KBM-7 (cell line): ENCODE measurements at regions not wholly inside any gene's neighbourhood (a gene's known extent, or its start where the extent isn't known, plus 50 kb on each side); places are given as distances from the start of the nearest gene placed in this dataset.
A peak's percentile ranks its signal among the peaks of the same experiment; 100 is the strongest.
"Not testable (repeated sequence)": the region's sequence is repeated elsewhere in the genome, so short reads cannot be mapped to it uniquely, and the experiment has no call there.

Experiments used
- DNase-seq: peaks from one replicate; pipeline ENCODE4 v3.0.0-alpha.2; 2015
- in situ Hi-C: fragments of 300-500 bp; cut with MboI; formaldehyde crosslinking; loops from 2 replicates; pipeline ENCODE4 v1.14.3; 2020; ENCODE audit warnings: low sequenced_read_pairs, low pct_unique_long_range_greater_than_20kb, mixed read lengths

DNA sequence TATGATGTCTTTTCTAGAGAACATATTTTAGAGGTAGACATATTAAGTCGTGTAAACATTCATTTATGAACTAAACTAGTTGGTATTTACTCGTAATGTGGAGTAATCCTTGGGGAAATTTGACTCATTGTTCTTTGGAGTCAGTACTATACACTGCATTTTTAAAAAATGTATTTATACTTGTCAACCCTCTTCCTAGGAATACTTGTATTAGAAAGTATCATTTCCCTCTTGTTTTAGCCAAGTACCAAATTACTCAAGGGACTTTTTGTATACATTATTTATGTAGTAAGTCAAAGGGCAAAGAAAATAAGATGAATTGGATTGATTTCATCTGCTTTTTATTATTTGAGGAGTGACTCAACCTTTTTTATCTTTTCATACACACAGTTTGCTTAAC lies 248.1 kb upstream of the IZUMO3 start:
- no peak for DNase-seq
- in situ Hi-C loops, result no loop called here

DNA sequence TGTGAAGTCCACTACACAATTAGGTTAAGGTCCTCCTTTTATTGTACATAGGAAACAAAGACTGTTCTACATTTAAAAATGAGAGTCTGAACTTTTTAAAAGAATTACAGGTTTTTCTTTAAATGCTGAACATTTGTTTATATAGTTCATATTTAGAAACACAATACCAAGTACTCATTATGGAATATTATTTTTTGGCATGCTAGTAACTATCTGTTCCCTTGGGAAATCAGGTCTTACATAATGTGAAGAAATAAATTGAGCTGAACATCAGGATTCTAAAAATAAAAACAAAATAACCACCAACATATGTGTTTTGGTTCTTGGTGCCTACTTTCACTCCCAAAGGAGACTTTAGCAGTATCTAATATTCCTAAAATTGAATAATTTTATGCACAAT lies 230.5 kb upstream of the IZUMO3 start:
- DNase-seq, result no peak
- in situ Hi-C loops, result no loop called here

DNA sequence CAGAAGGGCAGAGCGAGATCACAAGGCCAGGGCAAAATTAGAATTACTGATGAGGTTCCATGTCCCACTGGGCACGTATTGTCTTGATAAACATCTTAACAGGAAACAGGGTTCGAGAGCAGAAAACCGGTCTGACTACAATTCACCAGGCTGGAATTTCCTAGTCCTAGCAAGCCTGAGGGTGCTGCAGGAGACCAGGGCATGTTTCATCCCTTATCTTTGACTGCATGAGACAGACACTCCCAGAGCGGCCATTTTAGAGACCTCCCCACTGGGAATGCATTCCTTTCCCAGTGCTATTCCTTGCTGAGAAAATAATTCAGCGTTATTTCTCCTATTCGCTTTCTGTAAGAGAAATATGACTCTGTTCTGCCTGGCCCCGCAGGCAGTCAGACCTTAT lies 228.5 kb upstream of the IZUMO3 start:
- DNase-seq, result peak; percentile 7
- in situ Hi-C loops, result not testable (repeated sequence)

DNA sequence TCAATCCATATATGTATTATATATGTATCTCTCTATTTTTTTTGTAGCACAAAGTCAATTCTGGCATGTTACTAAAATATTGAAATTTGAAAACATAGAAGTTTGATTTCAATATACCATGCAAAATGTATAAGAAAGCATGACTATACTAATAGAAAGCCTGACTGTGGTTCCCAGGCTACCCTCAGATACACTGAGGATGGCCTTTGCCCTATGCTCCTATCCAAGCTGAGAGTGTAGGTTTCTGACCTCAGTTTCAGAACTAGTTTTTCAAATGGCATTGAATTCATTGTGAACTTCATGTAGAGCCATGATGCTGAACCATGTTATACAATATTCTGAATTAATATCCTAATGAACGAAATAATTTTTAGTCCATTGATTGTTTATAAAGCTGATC lies 220.4 kb upstream of the IZUMO3 start:
- no peak for DNase-seq
- in situ Hi-C loops, result no loop called here

DNA sequence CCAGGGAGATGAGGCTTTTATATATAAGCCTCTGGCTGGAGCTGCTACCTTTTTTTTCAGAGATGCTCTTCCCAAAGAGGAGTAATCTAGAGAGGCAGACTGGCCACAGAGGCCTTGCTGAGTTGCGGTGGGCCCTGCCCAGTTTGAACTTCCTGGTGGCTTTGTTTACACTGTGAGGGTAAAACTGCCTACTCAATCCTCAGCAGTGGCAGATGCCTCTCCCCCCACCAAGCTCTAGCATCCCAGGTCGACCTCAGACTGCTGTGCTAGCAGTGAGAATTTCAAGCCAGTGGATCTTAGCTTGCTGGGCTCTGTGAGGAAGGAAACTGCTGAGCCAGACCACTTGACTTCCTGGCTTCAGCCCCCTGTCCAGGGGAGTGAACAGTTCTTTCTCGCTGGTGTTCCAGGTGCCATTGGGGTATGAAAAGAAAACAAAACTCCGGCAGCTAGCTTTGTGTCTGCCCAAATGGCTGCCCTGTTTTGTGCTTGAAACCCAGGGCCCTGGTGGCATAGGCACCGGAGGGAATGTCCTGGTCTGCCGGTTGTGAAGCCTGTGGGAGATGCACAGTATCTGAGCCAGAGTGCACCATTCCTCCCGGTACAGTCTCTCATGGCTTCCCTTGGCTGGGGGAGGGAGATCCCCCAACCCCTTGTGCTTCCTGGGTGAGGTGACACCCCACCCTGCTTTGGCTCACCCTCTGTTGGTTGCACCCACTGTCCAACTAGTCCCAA lies 219.5 kb upstream of the IZUMO3 start:
- in situ Hi-C loops, result no loop called here
- no peak for DNase-seq

DNA sequence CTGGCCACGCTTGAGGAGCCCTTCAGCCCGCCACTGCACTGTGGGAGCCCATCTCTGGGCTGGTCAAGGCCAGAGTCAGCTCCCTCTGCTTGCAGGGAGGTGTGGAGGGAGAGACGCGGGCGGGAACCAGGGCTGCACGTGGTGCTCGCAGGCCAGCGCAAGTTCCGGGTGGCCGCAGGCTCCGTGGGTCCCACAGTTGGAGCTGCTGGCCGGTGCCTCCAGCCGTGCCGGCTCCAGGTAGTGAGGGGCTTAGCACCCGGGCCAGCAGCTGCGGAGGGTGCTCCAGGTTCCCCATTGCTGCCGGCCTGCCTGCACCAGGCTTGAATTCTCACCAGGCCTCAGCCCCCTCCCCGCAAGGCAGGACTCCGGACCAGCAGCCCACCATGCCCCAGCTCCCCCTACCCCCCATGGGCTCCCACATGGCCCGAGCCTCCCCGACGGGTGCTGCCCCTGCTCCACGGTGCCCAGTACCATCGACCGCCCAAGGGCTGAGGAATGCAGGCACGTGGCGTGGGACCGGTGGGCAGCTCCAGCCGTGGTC lies 192.8 kb upstream of the IZUMO3 start:
- no peak for DNase-seq
- in situ Hi-C loops, result no loop called here

DNA sequence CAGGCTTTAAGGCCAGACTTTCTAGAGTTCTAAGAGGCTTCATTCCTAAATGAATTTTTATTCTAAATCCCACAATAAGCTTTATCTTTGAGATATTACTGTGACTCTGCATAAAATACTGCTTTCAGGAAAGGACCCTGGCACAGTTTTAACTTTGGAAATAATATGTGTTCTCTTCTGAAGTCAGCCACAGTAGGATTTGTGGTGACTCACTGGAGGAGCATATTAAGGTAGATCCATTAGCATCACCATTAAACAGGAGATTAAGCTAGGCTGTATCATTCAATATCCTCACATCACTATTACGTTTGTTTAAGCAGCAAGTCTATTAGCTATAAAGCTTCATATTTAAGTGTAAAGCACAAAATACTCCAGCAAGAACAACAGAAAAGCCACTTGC lies 186.1 kb upstream of the IZUMO3 start:
- in situ Hi-C loops, result no loop called here
- no peak for DNase-seq

DNA sequence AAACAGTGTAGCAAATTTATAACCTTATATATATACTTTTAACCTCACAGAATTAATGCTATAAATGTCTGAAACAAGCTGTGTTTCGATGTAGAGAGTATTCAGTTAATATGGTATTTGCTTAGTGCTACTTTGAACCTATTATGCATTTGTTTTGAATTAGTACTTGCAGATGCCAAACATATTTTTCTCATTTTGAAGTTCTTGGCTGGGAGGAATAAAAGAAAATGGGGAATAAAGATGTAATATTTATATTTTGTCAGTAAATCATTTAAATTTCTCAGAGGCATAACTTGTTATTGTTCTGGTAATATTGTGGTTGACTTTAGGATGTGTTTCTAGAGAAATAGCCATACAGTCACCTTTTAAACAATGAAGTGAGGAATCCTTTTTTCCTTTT lies 175.9 kb upstream of the IZUMO3 start:
- in situ Hi-C loops, result no loop called here
- no peak for DNase-seq

DNA sequence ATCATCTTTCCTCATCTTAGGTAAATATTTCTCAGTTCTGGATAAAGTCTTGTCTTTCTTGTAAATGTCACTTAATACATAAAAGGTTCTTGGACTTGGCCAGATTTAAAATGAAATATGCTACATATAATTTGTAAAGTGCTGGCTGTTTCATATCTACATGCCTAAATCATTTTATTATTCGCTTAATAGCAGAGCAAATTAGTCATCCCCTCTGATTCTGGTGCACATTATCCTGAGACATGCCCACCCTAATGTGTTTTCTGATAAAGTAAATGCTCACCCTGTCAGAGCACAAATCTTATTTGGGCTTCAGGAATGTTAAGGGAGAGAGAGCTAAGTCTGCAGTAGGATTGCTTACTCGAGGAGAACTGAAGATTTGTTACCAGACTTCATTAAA lies 166.5 kb upstream of the IZUMO3 start:
- in situ Hi-C loops, result no loop called here
- no peak for DNase-seq

DNA sequence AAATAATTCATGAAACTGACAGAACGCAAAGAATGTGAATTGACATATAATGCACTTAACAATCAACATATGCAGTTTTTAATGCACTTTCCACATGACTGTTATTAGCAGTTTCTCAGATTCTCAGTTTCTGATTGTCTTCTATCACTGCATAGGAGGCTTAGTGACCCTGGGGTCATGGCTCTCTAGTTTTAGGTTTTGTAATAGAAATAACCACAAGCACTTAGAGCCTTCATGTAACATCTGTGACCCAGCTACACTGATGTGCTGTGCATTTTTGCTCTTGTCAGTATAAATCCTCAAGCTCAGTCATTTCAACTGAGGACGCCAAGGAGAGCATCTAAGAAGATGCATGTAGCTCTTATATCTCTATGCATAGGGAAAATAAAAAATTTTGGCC lies 163.1 kb upstream of the IZUMO3 start:
- in situ Hi-C loops, result no loop called here
- no peak for DNase-seq

DNA sequence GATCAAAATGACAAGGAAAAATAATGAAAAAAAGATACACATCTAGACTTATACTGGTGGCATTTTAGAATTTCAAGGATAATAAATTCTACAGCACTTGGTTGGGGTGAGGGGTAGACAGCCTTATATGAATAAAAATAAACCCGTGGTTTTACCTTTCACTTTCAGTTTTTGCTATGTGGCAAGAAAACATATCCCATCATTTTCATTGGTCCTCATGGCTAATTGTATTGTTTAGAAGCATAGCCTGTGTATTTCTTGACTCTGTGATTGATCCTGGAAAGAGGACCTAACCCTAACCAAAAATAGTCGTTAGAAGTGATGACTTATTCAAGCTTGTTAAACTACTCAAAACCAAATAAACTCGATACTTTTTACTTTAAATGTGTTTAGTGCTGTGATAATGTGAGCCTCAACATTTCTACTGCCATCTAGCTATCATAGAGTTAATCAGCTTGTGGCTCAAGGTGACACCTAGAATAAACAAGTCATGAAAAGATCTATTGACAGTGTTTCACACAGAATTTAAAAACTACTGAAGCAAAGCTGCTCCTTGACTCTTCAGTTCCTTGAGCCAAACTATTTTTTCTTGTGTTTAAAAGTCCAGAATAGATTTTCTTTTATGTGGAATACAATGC lies 153.3 kb upstream of the IZUMO3 start:
- in situ Hi-C loops, result no loop called here

DNA sequence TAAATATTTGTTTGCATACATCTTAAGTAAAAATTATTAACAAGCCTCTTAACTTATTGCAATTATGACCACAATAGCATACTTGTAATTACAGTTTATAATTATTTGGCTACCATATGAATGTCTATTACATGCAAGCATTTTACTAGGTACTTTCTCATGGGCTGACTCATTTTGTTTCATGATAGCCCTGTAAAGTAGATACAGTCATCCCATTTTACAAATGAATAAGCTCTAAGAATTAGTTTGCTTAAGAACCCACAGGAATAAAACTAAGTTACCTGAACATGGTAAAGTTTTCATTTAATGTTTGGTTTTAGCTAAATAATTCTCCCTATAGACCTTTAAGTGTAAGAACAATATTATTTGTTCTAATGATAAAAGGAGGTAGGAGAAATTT lies 126.6 kb upstream of the IZUMO3 start:
- in situ Hi-C loops, result no loop called here
- DNase-seq, result no peak

More for the DNA sequence above, 153.3 kb upstream of the IZUMO3 start:
- no peak for DNase-seq

DNA sequence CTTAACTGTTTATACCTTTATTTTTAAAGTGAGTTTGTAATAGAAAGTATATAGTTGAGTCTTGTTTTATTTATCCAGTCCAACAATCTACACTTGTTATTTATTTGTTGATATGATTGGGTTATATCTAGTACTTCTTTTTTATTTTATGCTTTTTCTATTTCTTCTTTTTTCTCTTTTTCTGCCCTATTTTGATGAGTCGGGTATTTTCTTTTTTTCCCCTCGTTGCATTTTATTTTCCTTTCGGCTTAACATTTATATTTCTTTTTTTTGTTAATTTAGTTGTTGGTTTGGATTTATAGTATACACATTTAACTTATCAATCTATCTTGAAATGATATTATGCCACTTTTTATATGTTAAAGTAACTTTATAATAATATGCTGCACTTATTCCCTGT lies 111.7 kb upstream of the IZUMO3 start:
- in situ Hi-C loops, result no loop called here
- no peak for DNase-seq

DNA sequence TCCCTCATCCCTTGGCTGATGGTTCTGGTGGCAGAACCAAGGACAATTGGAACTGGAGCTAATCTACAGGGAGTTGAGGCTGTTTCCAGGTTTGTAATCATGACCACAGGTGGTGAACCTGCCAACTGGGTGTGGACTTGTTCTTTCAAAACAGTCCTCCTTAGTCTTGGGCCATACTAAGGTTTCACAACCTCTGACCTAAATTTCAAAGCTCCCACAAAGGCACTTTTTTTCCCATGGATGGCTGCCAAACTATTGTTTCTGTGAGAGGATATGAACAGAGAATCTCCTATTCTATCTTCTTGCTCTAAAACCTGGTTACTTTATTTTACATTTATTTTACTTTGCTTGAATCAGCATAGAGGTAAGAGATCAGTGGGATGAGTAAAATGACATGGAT lies 106.5 kb upstream of the IZUMO3 start:
- no peak for DNase-seq
- in situ Hi-C loops, result no loop called here

DNA sequence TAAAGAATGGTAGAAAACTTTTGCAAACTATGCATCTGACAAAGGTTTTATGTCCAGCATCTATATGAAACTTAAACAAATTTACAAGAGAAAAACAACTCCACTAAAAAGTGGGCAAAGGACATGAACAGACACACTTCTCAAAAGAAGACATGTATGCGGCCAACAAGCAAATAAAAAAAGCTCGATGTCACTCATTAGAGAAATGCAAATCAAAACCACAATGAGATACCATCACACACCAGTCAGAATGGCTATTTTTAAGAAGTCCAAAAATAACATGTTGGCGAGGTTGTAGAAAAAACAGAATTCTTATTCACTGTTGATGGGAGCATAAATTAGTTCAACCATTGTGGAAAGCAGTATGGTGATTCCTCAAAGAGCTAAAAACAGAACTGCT lies 83.1 kb upstream of the IZUMO3 start:
- DNase-seq, in situ Hi-C loops: not testable (repeated sequence)

DNA sequence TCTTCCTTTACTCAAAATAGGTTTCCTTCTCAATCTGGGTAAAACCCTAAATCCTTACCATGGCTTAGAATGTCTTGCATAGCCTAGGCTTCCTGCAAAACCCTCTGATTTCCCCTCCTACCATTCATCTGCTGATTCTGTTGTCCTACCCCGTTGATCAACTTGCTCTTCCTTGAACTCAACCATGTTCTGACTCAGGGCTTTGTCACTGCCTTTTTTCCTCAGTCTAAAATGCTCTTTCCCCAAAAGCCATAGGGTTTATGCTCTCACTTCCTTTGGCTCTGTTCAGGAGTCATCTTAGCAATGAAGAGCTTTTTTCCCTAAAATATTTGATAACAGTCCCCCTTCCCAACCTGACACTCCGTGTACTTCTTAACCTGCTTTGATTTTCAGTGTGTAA lies 79.4 kb upstream of the IZUMO3 start:
- no peak for DNase-seq
- in situ Hi-C loops, result no loop called here

DNA sequence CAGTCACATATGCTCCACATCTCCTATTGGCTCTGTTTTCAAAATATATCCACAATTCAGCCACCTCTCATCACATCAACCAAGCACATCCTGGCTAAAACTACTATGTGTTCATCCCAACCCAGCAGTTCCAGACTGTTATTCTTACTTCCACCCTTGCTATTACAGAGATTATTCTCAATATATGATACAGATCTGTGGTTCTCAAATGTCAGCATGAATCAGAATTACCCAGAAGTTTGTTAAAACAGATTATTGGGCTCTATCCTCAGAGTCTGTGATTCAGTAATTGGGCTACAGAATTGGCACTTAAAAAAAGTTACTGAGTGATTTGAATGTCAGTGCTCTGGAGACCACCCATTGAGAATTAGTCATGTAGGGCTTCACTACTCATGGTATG lies 78.8 kb upstream of the IZUMO3 start:
- no peak for DNase-seq
- in situ Hi-C loops, result no loop called here

DNA sequence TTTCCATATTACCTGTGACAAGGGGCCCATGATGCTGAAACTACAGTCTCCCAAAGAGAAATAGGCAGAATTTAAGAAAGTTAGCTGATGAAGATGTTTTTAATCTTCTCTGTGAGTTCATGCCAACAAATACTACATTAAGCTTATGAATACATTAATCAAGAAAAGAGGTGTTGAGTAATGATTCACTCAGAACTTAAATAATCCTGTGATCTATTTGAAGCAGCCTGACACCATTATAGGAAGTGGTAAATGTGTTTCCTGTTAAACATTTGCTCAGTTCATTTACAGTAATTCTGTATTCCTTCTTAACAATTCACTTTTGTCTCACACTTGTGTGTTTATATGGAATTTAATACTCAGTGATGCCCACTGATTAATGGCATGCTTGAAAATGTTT lies 75.0 kb upstream of the IZUMO3 start:
- in situ Hi-C loops, result no loop called here
- no peak for DNase-seq

DNA sequence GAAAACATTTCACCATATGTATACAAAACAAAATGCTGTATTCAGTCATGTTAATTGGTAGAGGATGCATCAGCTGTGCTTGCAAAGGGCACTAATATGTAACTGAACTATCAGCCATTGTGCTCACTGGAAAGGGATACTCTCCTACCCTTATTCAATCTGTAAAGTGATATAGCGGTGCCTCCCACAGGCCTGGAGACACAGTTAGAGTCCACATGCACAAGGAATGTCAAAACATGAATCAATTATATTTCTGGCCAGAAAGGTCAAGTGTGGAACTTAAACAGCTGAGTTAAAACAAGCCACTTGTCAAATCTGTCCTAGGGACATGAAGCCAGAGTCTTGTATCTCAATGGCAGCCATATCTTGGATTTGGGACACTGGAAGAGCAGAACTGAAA lies 71.2 kb upstream of the IZUMO3 start:
- DNase-seq, result no peak
- in situ Hi-C loops, result no loop called here

DNA sequence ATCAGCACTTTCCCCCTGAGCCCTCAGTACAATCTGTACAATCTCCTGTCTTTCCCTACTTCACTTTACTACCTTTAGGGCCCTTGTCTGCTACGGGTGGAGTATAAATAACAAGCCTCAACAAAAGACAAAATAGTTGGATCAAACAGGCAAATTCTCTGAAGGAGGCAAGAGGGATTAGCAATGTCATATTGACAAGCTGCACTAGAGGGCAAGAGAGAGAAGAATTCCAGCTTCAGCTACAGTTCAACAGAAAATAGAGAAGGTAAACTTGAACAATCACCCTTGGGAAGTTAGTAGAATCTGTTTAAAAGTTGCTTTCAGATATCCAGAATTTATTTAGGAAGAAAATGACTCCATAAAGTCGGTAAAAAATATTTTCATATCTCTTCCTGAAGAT lies 68.4 kb upstream of the IZUMO3 start:
- in situ Hi-C loops, result no loop called here
- no peak for DNase-seq

DNA sequence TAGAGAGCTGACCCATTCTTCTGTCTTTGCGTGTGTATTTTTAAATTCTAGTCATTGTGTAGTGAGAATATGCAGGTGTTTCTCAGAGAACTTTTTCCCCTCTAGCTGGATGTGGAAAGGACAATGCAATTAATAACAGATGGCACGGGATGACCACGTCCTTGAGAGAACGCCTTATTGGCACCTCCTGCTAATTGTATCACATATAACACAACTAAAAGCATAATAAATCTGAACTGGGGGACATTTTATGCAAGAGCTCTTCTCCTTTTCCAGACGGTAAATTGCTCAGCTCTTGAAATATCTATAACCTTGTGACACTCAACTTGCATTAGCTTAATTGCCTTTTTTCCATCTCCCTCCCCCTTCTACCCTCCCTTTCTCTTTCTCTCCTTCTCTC lies 62.9 kb upstream of the IZUMO3 start:
- DNase-seq, result no peak
- in situ Hi-C loops, result no loop called here
